Lower lobe of right lung (tissue), 2 donors: ENCODE measurements at regions not wholly inside any gene's neighbourhood (a gene's known extent, or its start where the extent isn't known, plus 50 kb on each side); places are given as distances from the start of the nearest gene placed in this dataset.

Experiments
- ATAC-seq, 2 donors: fragments of 200-7000 bp; cut with Tn5 transposase; one replicate each; pipeline ENCODE4 v1.9.1; 2020 to 2022; ENCODE audit warnings: mild to moderate bottlenecking in 2 of 2, moderate library complexity in 2 of 2
- DNase-seq: peaks from one replicate; pipeline ENCODE4 v3.0.0-alpha.2; 2020
- H3K27ac ChIP-seq: fragments of 200-600 bp; one replicate; pipeline ENCODE4 v1.8.0; 2022
- H3K27me3 ChIP-seq: fragments of 200-600 bp; one replicate; pipeline ENCODE4 v1.8.0; 2022; ENCODE audit warnings: low read depth
- H3K36me3 ChIP-seq: fragments of 200-600 bp; one replicate; pipeline ENCODE4 v1.8.0; 2022; ENCODE audit warnings: mild to moderate bottlenecking
- H3K4me1 ChIP-seq: fragments of 200-600 bp; one replicate; pipeline ENCODE4 v1.8.0; 2022
- H3K4me3 ChIP-seq: fragments of 200-600 bp; one replicate; pipeline ENCODE4 v1.8.0; 2022; ENCODE audit warnings: mild to moderate bottlenecking
- H3K9me3 ChIP-seq: fragments of 200-600 bp; one replicate; pipeline ENCODE4 v1.8.0; 2022
- CTCF ChIP-seq: fragments of 200-600 bp; IDR thresholded peaks from one replicate; pipeline ENCODE4 v1.8.0; 2022; ENCODE audit warnings: antibody characterized with exemption, mild to moderate bottlenecking
- intact Hi-C: fragments of 100-400 bp; cut with DNase I; formaldehyde crosslinking; loops from one replicate; pipeline ENCODE4 v1.11.0; 2022
- donor health status: DM: no; HTN: yes; CAD: no; lungs with severe emphysema.

GRCh38 chr6:3596766-3597165 lies 139.9 kb upstream of the SLC22A23 start:
- H3K27ac ChIP-seq, result no peak overlapping the region
- intact Hi-C loops, result no loop called here
- DNase-seq (no peak), ATAC-seq (no peak)
- H3K4me3 ChIP-seq, result no peak overlapping the region
- no peaks in the 10 kb centered on the region for H3K36me3 ChIP-seq
- no peaks in the 10 kb centered on the region for H3K27me3 ChIP-seq
- H3K4me1 ChIP-seq, result no peaks in the 10 kb centered on the region
- no peak for TF ChIP-seq CTCF
- peaks cover 10% of the 10 kb centered on the region for H3K9me3 ChIP-seq

DNA sequence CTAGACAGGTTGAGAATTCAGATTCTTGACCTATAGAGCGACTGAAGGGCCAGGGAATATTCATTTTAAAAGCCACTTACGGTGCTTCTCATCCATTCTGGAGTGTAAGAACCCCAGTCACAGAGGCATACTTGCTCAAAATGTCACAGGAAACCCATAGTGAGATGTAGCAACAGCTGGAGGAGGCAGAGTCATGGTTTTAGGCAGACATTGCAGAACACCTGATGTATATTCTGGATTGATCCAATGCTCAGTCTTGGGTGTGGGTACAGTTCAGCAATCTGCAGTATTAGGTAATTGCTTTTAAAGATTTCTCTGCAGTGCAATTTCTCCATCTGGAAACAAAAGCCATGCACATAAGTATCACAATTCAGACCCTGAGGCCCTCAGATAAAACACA lies 137.4 kb upstream of the SLC22A23 start:
- no peaks in the 10 kb centered on the region for H3K36me3 ChIP-seq
- H3K27ac ChIP-seq, result no peak overlapping the region
- H3K27me3 ChIP-seq, result no peaks in the 10 kb centered on the region
- DNase-seq (no peak), ATAC-seq (no peak)
- H3K4me3 ChIP-seq, result no peak overlapping the region
- TF ChIP-seq CTCF, result no peak
- intact Hi-C loops, result no loop called here
- no peaks in the 10 kb centered on the region for H3K4me1 ChIP-seq
- H3K9me3 ChIP-seq, result no peaks in the 10 kb centered on the region

DNA sequence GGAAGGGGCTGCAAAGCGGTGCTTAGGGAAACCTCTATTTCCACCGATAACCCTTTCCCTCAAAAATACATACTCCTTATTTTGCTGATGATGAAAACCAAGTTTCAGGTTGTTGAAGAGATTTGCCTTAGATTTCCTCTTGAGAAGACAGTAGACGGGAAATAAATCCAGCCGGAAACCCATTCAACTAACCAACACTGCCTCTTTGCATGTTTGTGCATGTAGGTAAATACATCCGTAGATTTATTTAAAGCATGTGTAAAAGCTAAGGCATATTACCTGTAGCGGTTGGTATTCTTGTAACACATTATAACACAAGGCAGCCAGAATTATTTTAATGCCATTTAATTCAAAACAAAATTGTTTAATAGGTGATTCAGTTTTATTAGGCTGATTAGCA lies 136.3 kb upstream of the SLC22A23 start:
- Histone ChIP-seq H3K36me3 (no peaks in the 10 kb centered on the region), H3K4me3 (no peak overlapping the region), H3K9me3 (no peaks in the 10 kb centered on the region), H3K27me3 (no peaks in the 10 kb centered on the region), H3K27ac (no peak overlapping the region), H3K4me1 (no peaks in the 10 kb centered on the region)
- DNase-seq (no peak), ATAC-seq (no peak)
- TF ChIP-seq CTCF, result no peak
- intact Hi-C loops, result no loop called here

- no peak overlapping the region for H3K27ac ChIP-seq
- no peaks in the 10 kb centered on the region for H3K36me3 ChIP-seq
- intact Hi-C loops, result no loop called here
- no peak for DNase-seq
- TF ChIP-seq CTCF, result no peak
- no peaks in the 10 kb centered on the region for H3K4me1 ChIP-seq
- ATAC-seq, result peak; percentile 44 to 55
- H3K9me3 ChIP-seq, result no peaks in the 10 kb centered on the region
- no peak overlapping the region for H3K4me3 ChIP-seq
- no peaks in the 10 kb centered on the region for H3K27me3 ChIP-seq
Measured at GRCh38 chr6:3592371-3592941, 135.6 kb upstream of the SLC22A23 start.

GRCh38 chr6:3591970-3592369 lies 135.1 kb upstream of the SLC22A23 start:
- no peak for TF ChIP-seq CTCF
- H3K4me3 ChIP-seq, result no peak overlapping the region
- DNase-seq, result no peak

GRCh38 chr6:3587660-3588059 lies 130.8 kb upstream of the SLC22A23 start:
- Histone ChIP-seq H3K9me3 (peaks cover 4% of the 10 kb centered on the region), H3K27me3 (no peaks in the 10 kb centered on the region), H3K27ac (no peak overlapping the region), H3K4me1 (no peaks in the 10 kb centered on the region), H3K36me3 (no peaks in the 10 kb centered on the region), H3K4me3 (no peak overlapping the region)
- ATAC-seq, result no peak
- no peak for TF ChIP-seq CTCF
- DNase-seq, result no peak
- intact Hi-C loops, result no loop called here

More at GRCh38 chr6:3591970-3592369, 135.1 kb upstream of the SLC22A23 start:
- no peaks in the 10 kb centered on the region for H3K4me1 ChIP-seq
- no peaks in the 10 kb centered on the region for H3K36me3 ChIP-seq
- H3K9me3 ChIP-seq, result peaks cover 4% of the 10 kb centered on the region
- H3K27me3 ChIP-seq, result no peaks in the 10 kb centered on the region
- H3K27ac ChIP-seq, result no peak overlapping the region
- intact Hi-C loops, result no loop called here
- ATAC-seq, result no peak
